GM12872 (cell line): ENCODE measurements at regions not wholly inside any gene's neighbourhood (a gene's known extent, or its start where the extent isn't known, plus 50 kb on each side); places are given as distances from the start of the nearest gene placed in this dataset.

Experiments used
- TF ChIP-seq, protein P1 (sequence below): IDR thresholded peaks from 3 replicates; pipeline ENCODE4 v1.5.1; 2011; ENCODE audit warnings: low read depth, mild to moderate bottlenecking, low read length, moderate library complexity; ENCODE audit not compliant: insufficient read depth

DNA sequence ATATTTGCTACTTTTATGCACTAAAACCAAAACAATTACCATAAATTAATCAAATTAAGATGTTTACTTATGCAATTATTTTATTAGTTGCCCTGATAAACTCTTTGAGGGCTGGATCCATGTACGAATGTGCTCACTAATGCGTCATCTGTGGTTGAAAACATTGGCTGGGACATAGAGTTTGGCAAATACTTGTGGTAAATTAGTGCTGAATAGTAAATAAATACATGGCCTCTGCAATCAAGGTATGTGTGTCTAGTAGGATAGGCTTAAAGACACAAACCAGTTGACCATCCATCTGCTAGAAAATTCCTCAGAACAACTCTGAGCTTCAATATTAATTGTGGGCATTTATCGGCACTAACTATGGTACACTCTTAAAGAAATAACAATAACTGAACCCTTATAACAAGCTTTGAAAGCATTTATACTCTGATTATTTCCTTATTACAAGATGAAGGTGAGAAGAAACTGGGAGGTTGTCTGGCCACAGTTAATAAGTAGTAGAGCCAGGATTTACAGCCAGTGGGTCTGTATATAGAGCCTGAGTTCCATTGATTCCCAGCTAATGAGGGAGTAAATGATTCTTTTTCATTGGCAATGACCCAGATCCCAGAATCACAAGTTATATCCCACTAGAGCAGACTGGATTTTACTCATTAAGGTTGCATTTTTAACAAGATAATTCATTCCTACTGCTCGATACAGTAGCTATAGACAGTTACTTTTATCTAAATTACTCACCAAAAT, 169.5 kb upstream of the CNTN6 start:
- TF ChIP-seq, protein P1, sequence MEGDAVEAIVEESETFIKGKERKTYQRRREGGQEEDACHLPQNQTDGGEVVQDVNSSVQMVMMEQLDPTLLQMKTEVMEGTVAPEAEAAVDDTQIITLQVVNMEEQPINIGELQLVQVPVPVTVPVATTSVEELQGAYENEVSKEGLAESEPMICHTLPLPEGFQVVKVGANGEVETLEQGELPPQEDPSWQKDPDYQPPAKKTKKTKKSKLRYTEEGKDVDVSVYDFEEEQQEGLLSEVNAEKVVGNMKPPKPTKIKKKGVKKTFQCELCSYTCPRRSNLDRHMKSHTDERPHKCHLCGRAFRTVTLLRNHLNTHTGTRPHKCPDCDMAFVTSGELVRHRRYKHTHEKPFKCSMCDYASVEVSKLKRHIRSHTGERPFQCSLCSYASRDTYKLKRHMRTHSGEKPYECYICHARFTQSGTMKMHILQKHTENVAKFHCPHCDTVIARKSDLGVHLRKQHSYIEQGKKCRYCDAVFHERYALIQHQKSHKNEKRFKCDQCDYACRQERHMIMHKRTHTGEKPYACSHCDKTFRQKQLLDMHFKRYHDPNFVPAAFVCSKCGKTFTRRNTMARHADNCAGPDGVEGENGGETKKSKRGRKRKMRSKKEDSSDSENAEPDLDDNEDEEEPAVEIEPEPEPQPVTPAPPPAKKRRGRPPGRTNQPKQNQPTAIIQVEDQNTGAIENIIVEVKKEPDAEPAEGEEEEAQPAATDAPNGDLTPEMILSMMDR, result no peak

DNA sequence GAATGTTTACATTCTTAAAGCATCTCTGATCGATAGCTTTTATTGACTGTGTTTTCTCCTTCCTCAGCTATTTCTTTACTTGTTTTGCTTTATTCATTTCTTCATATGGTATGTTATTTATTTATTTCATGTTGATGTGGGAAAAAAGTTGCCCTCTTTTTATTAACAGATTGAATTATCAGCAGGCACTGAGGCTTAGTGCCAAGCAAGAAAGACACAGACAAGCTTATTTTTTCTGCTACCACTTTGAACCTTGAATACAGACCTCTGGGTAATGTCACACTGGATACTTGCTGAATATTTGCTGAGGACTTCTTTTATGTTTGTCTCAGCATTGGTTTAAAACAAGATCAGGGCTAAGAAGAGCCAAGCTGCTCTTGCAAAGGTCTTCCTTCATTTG, 162.0 kb upstream of the CNTN6 start:
- TF ChIP-seq, protein P1, result no peak

DNA sequence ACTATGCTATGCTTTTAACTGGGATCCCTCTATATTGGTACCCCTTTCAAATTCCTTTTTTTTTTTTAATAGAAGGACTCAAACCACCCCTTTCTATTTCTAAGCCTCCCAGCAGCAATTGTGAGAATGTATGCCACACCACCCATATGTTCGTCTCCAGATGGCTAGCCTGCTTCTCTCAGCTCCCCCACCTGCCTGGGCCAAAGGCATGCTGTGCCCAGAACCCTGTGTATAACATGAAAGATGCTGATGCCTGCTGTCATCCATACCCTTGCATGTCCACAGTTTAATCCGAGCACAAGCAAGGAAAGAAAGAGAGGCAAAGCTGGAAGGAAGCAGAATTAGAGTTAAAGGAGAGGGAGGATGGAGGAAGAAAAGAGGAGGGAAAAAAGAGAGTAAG, 159.5 kb upstream of the CNTN6 start:
- TF ChIP-seq, protein P1, result no peak

DNA sequence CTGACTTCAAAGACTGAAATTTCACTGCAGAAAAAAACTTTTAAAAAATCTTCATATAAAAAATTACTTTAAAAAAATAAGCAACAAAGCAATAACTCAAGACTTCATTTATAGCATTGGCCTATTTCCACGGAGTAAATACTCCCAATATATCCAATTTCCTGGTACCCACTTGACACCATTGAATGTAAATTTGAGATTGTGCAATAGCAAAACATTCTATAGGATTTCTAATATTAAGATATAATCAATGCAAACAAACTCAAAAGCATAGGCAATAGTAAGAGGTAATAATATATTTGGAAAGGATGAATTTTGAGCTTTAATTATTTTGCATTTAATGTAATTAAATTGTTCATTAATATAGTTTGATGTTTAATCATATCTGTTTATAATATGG, 148.0 kb upstream of the CNTN6 start:
- TF ChIP-seq, protein P1, result no peak

DNA sequence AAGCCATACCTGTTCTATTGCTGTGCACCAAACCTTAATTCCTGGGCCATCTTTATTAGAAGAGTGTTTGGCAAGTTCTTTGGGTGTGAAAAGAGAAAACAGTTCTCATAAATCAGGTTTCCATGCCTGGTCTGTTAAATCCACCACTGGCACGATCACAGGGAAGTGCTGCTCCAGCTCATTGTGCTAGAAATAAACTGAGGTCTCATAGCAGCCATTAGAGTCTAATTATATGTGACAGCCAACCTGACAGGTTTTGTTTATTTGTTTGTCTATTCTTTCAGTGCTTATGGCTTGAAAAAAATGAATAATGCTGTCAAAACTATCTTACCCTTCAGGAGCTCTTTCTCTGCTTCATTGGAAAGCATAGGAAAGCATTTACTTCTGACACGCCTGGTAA, 147.1 kb upstream of the CNTN6 start:
- TF ChIP-seq, protein P1, result no peak

DNA sequence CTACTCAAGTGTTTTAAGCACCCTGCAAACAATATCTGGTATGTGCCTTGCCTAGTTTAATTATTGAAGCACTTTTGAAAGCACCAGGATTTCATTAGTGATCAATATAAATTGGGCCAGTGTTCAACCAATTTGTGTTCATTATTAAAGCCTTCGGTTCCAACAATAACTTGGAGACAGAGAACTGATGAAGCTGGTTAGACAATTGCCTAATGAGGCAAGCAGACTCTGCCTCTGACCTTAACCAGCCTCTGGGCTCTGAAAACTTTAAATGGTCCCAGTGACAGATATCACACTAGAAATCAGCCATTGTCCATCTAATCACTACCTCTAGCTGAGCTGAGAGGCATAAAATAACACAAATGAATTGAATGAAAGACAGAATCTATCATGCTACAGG, 139.9 kb upstream of the CNTN6 start:
- TF ChIP-seq, protein P1, result no peak

DNA sequence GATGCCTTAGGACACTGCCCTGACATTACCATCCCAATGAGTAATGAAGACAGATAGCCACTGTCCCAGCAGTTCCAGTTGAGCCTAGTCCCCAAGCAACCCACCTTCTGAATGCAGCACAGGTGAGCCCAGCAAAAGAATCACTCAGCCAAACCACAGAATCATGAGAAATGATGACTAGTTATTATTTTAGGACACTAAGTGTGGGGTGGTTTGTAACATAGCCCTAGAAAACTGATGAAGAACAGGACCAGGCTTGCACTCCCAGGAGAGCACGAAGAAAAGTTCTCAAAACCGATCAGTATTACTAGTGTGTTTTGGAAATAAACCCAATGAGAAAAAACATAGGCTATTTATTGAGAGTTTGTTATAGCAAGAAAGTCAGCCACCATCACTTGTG, 129.6 kb upstream of the CNTN6 start:
- TF ChIP-seq, protein P1, result no peak
